A549 (cell line): ENCODE measurements at regions not wholly inside any gene's neighbourhood (a gene's known extent, or its start where the extent isn't known, plus 50 kb on each side); places are given as distances from the start of the nearest gene placed in this dataset.

ENCODE experiments used
- ATAC-seq, 2 experiments: fragments of 200-7000 bp in 1 of 2; fragments of >200 bp in 1 of 2; cut with Nextera tagmentation in 1 of 2; cut with Tn5 transposase in 1 of 2; 3 replicates each; pipeline versions ENCODE4 v1.8.0 to v1.9.1; 2018 to 2020; ENCODE audit warnings: mild to moderate bottlenecking in 1 of 2, moderate library complexity in 1 of 2
- CTCF ChIA-PET: fragments of 300-600 bp; sonication (Branson Sonifier 250); formaldehyde crosslinking; extraction: SDS; loops from one replicate; lab custom pipeline; 2021; ENCODE audit warnings: antibody characterized with exemption, inconsistent platforms; lab: Yijun Ruan, JAX
- POLR2A ChIA-PET: fragments of 350-600 bp; formaldehyde crosslinking; extraction: SDS; loops from one replicate; lab custom pipeline; 2021; ENCODE audit warnings: antibody characterized with exemption, inconsistent platforms; lab: Yijun Ruan, JAX
- DNase-seq, 2 experiments: peaks; one replicate each; pipeline versions ENCODE4 v3.0.0 to v3.0.0-alpha.2; 2011 to 2016; ENCODE audit warnings: low read depth in 1 of 2, low spot score in 1 of 2
- FAIRE-seq: peaks from 2 replicates; lab custom pipeline; 2011; peaks lifted over from hg19 to GRCh38; lab: Jason Lieb, UNC
- H3K27ac ChIP-seq, 2 experiments: fragments of >200 bp; sonication (Bioruptor Twin); formaldehyde crosslinking; 3 replicates each; pipeline ENCODE4 v1.5.1; 2016 to 2017
- H3K4me1 ChIP-seq: fragments of >200 bp; sonication (Bioruptor Twin); formaldehyde crosslinking; 3 replicates; pipeline ENCODE4 v1.6.1; 2016
- H3K4me2 ChIP-seq: fragments of >200 bp; sonication (Bioruptor Twin); formaldehyde crosslinking; 3 replicates; pipeline ENCODE4 v1.6.1; 2016
- H3K4me3 ChIP-seq: fragments of >200 bp; sonication (Bioruptor Twin); formaldehyde crosslinking; 3 replicates; pipeline ENCODE4 v1.5.1; 2016
- H3K9me3 ChIP-seq: fragments of >200 bp; sonication (Bioruptor Twin); formaldehyde crosslinking; 3 replicates; pipeline ENCODE4 v1.6.1; 2016
- ATOH8 ChIP-seq: fragments of 250-450 bp; sonication (Bioruptor Pico); IDR thresholded peaks from 2 replicates; pipeline ENCODE4 v1.5.0; 2020; ENCODE audit warnings: low read depth, mild to moderate bottlenecking, moderate library complexity
- BCL3 ChIP-seq: fragments of >200 bp; sonication (Bioruptor Twin); formaldehyde crosslinking; IDR thresholded peaks from 3 replicates; pipeline ENCODE4 v1.6.1; 2016
- CBX8 ChIP-seq: fragments of 200-600 bp; sonication (generic); IDR thresholded peaks from 2 replicates; pipeline ENCODE4 v1.6.1; 2016
- CEBPB ChIP-seq, 2 experiments: fragments of >200 bp in 1 of 2; sonication (Bioruptor Twin) in 1 of 2; formaldehyde crosslinking in 1 of 2; IDR thresholded peaks; 2 replicates each; pipeline ENCODE4 v1.6.1; 2012 to 2016
- EHMT2 ChIP-seq: fragments of 200-600 bp; sonication (generic); IDR thresholded peaks from 2 replicates; pipeline ENCODE4 v1.6.1; 2016; ENCODE audit warnings: antibody characterized with exemption, low read depth, mild to moderate bottlenecking, moderate library complexity
- EP300 ChIP-seq, 2 experiments: fragments of >200 bp; sonication (Bioruptor Twin); formaldehyde crosslinking; IDR thresholded peaks; 2 replicates in 1 of 2; 3 replicates in 1 of 2; pipeline ENCODE4 v1.6.1; 2016 to 2017
- FOSB ChIP-seq: fragments of 250-450 bp; sonication (Bioruptor Pico); IDR thresholded peaks from 2 replicates; pipeline ENCODE4 v1.5.0; 2020; ENCODE audit warnings: mild to moderate bottlenecking, moderate library complexity
- HES2 ChIP-seq: fragments of >200 bp; sonication (Bioruptor Twin); formaldehyde crosslinking; IDR thresholded peaks from 2 replicates; pipeline ENCODE4 v1.6.1; 2016
- HEYL ChIP-seq: fragments of 250-450 bp; sonication (Bioruptor Pico); IDR thresholded peaks from 2 replicates; pipeline ENCODE4 v1.8.0; 2021; ENCODE audit warnings: mild to moderate bottlenecking, moderate library complexity
- HMGXB4 ChIP-seq: fragments of 250-450 bp; sonication (Bioruptor Pico); IDR thresholded peaks from 2 replicates; pipeline ENCODE4 v1.5.0; 2021; ENCODE audit warnings: mild to moderate bottlenecking, moderate library complexity, borderline replicate concordance
- HOXB13 ChIP-seq: fragments of 250-450 bp; sonication (Bioruptor Pico); IDR thresholded peaks from 2 replicates; pipeline ENCODE4 v1.5.0; 2020; ENCODE audit warnings: low read depth, mild to moderate bottlenecking, moderate library complexity
- HOXB5 ChIP-seq: fragments of 250-450 bp; sonication (Bioruptor Pico); IDR thresholded peaks from 2 replicates; pipeline ENCODE4 v1.5.0; 2020; ENCODE audit warnings: mild to moderate bottlenecking, moderate library complexity
- MAFK ChIP-seq: fragments of 450-650 bp; IDR thresholded peaks from 2 replicates; pipeline ENCODE4 v1.6.1; 2014; ENCODE audit not compliant: partially characterized antibody
- MYC ChIP-seq: IDR thresholded peaks from 2 replicates; pipeline ENCODE4 v1.6.1; 2012; ENCODE audit warnings: mild to moderate bottlenecking, inconsistent platforms, low read length, improper control_type of control experiment, borderline replicate concordance
- NFE2L2 ChIP-seq: fragments of 150-350 bp; conservative IDR thresholded peaks from 2 replicates; pipeline ENCODE4 v1.6.1; 2014; ENCODE audit warnings: low read length
- NR3C1 ChIP-seq: fragments of >200 bp; sonication (Bioruptor Twin); formaldehyde crosslinking; IDR thresholded peaks from 3 replicates; pipeline ENCODE4 v1.6.1; 2017
- RARB ChIP-seq: fragments of 250-450 bp; sonication (Bioruptor Pico); IDR thresholded peaks from 2 replicates; pipeline ENCODE4 v1.8.0; 2021; ENCODE audit warnings: mild to moderate bottlenecking, moderate library complexity
- RNF2 ChIP-seq: fragments of 200-600 bp; sonication (generic); IDR thresholded peaks from 2 replicates; pipeline ENCODE4 v1.6.1; 2016; ENCODE audit warnings: low read depth, mild to moderate bottlenecking, antibody characterized with exemption, moderate library complexity, borderline replicate concordance
- ZFP36 ChIP-seq: fragments of 450-650 bp; IDR thresholded peaks from 2 replicates; pipeline ENCODE4 v1.6.1; 2014; ENCODE audit warnings: borderline replicate concordance; ENCODE audit not compliant: partially characterized antibody
- WGBS: methylation state at CpG from one replicate; pipeline ENCODE4 v1.1.6; 2017; ENCODE audit errors: missing lambda C conversion rate; 5-methylcytosine and 5-hydroxymethylcytosine counted together

GRCh38 chr6:48249071-48249470, 138.1 kb upstream of the PTCHD4 start:
- no peak for TF ChIP-seq CBX8
- no peak for TF ChIP-seq ATOH8 (CRISPR knock-in tag)
- no peak for TF ChIP-seq HOXB13
- TF ChIP-seq BCL3, result no peak
- no peak for TF ChIP-seq HEYL (CRISPR knock-in tag)
- TF ChIP-seq MYC, result no peak
- no peak for TF ChIP-seq HOXB5
- TF ChIP-seq RNF2, result no peak
- TF ChIP-seq, all 56 proteins: peak for 0
- no peak for ATAC-seq
- Histone ChIP-seq H3K4me1 (no peaks in the 10 kb centered on the region), H3K4me3 (no peak overlapping the region), H3K4me2 (no peak overlapping the region), H3K27ac (no peak overlapping the region), H3K9me3 (no peaks in the 10 kb centered on the region)
- ChIA-PET CTCF (no interaction called here), POLR2A (no interaction called here)
- WGBS, result 13% methylated on average over 3 of the region's 3 CpGs
- no peak for DNase-seq
- no peak for FAIRE-seq

- no peaks in the 10 kb centered on the region for H3K9me3 ChIP-seq
- POLR2A ChIA-PET, result no interaction called here
- no peak overlapping the region for H3K27ac ChIP-seq
- ATAC-seq, result no peak
- H3K4me1 ChIP-seq, result no peaks in the 10 kb centered on the region
- TF ChIP-seq CBX8, result no peak
- no peak for TF ChIP-seq HOXB13
- no peak for TF ChIP-seq HMGXB4 (CRISPR knock-in tag)
- no peak for TF ChIP-seq RARB (CRISPR knock-in tag)
- TF ChIP-seq ZFP36, result no peak
- no peak for TF ChIP-seq NFE2L2
- no peak for TF ChIP-seq MAFK
- TF ChIP-seq EHMT2, result no peak
- TF ChIP-seq NR3C1, result no peak
- no peak for TF ChIP-seq RNF2
- no peak for TF ChIP-seq HES2
- TF ChIP-seq FOSB (CRISPR knock-in tag), result no peak
- DNase-seq, result no peak
- H3K4me3 ChIP-seq, result no peak overlapping the region
- H3K4me2 ChIP-seq, result no peak overlapping the region
- no peak for FAIRE-seq
- CTCF ChIA-PET, result no interaction called here
Measured at GRCh38 chr6:48243071-48243470, 132.1 kb upstream of the PTCHD4 start.

GRCh38 chr6:48240287-48240686, 129.3 kb upstream of the PTCHD4 start:
- CTCF ChIA-PET, result no interaction called here
- Histone ChIP-seq H3K4me2 (no peak overlapping the region), H3K27ac (no peak overlapping the region), H3K4me3 (no peak overlapping the region)
- ATAC-seq, result no peak
- no peak for DNase-seq
- FAIRE-seq, result no peak
- 83% methylated on average over 7 of the region's 7 CpGs for WGBS
- TF ChIP-seq CEBPB (IDR thresholded peaks at IDR 0.05), result 0 out of 4 replicates have a peak, but pooled peaks of 1 of the 2 experiments have one; percentile 6
- no peak for TF ChIP-seq RARB (CRISPR knock-in tag)
- TF ChIP-seq NR3C1, result no peak
- TF ChIP-seq EP300 (IDR thresholded peaks at IDR 0.05), result no peak
- TF ChIP-seq, all 56 proteins: peak for 1
- Histone ChIP-seq H3K4me1 (no peaks in the 10 kb centered on the region), H3K9me3 (no peaks in the 10 kb centered on the region)
- POLR2A ChIA-PET, result no interaction called here
